GM08714 (cell line): ENCODE measurements at regions not wholly inside any gene's neighbourhood (a gene's known extent, or its start where the extent isn't known, plus 50 kb on each side); places are given as distances from the start of the nearest gene placed in this dataset.
A peak's percentile ranks its signal among the peaks of the same experiment; 100 is the strongest.

Experiments used
- H3K4me3 ChIP-seq: fragments of 200-500 bp; sonication (Bioruptor generic); 2 replicates; pipeline ENCODE4 v1.5.1; 2014; ENCODE audit warnings: mild to moderate bottlenecking, low read length, inconsistent platforms
- ZNF274 ChIP-seq: IDR thresholded peaks from 2 replicates; pipeline ENCODE4 v1.6.1; 2012; ENCODE audit warnings: mild to moderate bottlenecking, low read depth, low read length

- no peak overlapping the region for H3K4me3 ChIP-seq
- no peak for TF ChIP-seq ZNF274
These were observed 1211.1 kb upstream of the GJE1 start for GRCh38 chr6:140921366-140922226.

- no peak for TF ChIP-seq ZNF274
- H3K4me3 ChIP-seq: no peak overlapping the region
These were observed 1214.8 kb upstream of the GJE1 start for GRCh38 chr6:140917911-140918310.

GRCh38 chr6:140915551-140915950 lies 1217.2 kb upstream of the GJE1 start:
- TF ChIP-seq ZNF274: no peak
- H3K4me3 ChIP-seq: no peak overlapping the region

GRCh38 chr6:140915103-140915502 lies 1217.6 kb upstream of the GJE1 start:
- H3K4me3 ChIP-seq: no peak overlapping the region
- no peak for TF ChIP-seq ZNF274

- TF ChIP-seq ZNF274: no peak
- H3K4me3 ChIP-seq: no peak overlapping the region
These were observed 1220.0 kb upstream of the GJE1 start for GRCh38 chr6:140912686-140913085.

- no peak for TF ChIP-seq ZNF274
- H3K4me3 ChIP-seq: no peak overlapping the region
These were observed 1223.1 kb upstream of the GJE1 start for GRCh38 chr6:140909625-140910024.

GRCh38 chr6:140909156-140909555 lies 1223.6 kb upstream of the GJE1 start:
- H3K4me3 ChIP-seq: no peak overlapping the region
- no peak for TF ChIP-seq ZNF274

GRCh38 chr6:140908505-140908904 lies 1224.2 kb upstream of the GJE1 start:
- H3K4me3 ChIP-seq: no peak overlapping the region
- no peak for TF ChIP-seq ZNF274

GRCh38 chr6:140907235-140907634 lies 1225.5 kb upstream of the GJE1 start:
- no peak for TF ChIP-seq ZNF274
- H3K4me3 ChIP-seq: no peak overlapping the region

- H3K4me3 ChIP-seq: no peak overlapping the region
- TF ChIP-seq ZNF274: no peak
These were observed 1227.0 kb upstream of the GJE1 start for GRCh38 chr6:140905724-140906123.

GRCh38 chr6:140905050-140905449 lies 1227.7 kb upstream of the GJE1 start:
- H3K4me3 ChIP-seq: no peak overlapping the region
- no peak for TF ChIP-seq ZNF274

- peak overlapping the region; percentile 46; the same call in 1 of the 2 replicates for H3K4me3 ChIP-seq
- TF ChIP-seq ZNF274: no peak
These were observed 1234.7 kb upstream of the GJE1 start for GRCh38 chr6:140897804-140898573.

- no peak for TF ChIP-seq ZNF274
- H3K4me3 ChIP-seq: peak overlapping the region; percentile 46; the same call in 1 of the 2 replicates
These were observed 1235.4 kb upstream of the GJE1 start for GRCh38 chr6:140897349-140897748.

- H3K4me3 ChIP-seq: no peak overlapping the region
- no peak for TF ChIP-seq ZNF274
These were observed 1239.3 kb upstream of the GJE1 start for GRCh38 chr6:140893432-140893831.

- no peak overlapping the region for H3K4me3 ChIP-seq
These were observed 1252.8 kb upstream of the GJE1 start for GRCh38 chr6:140879946-140880345.

More at GRCh38 chr6:140879946-140880345, 1252.8 kb upstream of the GJE1 start:
- no peak for TF ChIP-seq ZNF274
